Epithelial cell of esophagus (primary cell): ENCODE measurements at regions not wholly inside any gene's neighbourhood (a gene's known extent, or its start where the extent isn't known, plus 50 kb on each side); places are given as distances from the start of the nearest gene placed in this dataset.

Experiments
- DNase-seq: peaks from one replicate; pipeline ENCODE4 v3.0.0; 2010; ENCODE audit warnings: low read depth
- H3K4me3 ChIP-seq: 2 replicates; pipeline ENCODE4 v1.5.1; 2011; ENCODE audit warnings: mild to moderate bottlenecking, low read length, control low read depth
- CTCF ChIP-seq: IDR thresholded peaks from 2 replicates; pipeline ENCODE4 v1.5.1; 2011; ENCODE audit warnings: low read depth, mild to moderate bottlenecking, low read length, control low read depth, inconsistent platforms; ENCODE audit not compliant: insufficient read depth; ENCODE audit errors: missing control alignments

- no peak for DNase-seq
- no peak for TF ChIP-seq CTCF
- H3K4me3 ChIP-seq = no peak overlapping the region
Observed at GRCh38 chr6:92847988-92848387, 571.4 kb downstream of the EPHA7 start.

GRCh38 chr6:92840246-92840930 is 579.0 kb downstream of the EPHA7 start:
- DNase-seq = no peak
- H3K4me3 ChIP-seq = no peak overlapping the region
- no peak for TF ChIP-seq CTCF

- H3K4me3 ChIP-seq = no peak overlapping the region
- no peak for TF ChIP-seq CTCF
- DNase-seq = no peak
Observed at GRCh38 chr6:92828788-92829187, 590.6 kb downstream of the EPHA7 start.

- H3K4me3 ChIP-seq = no peak overlapping the region
- no peak for DNase-seq
- TF ChIP-seq CTCF = no peak
Observed at GRCh38 chr6:92827104-92827503, 592.3 kb downstream of the EPHA7 start.

GRCh38 chr6:92826633-92827032 is 592.7 kb downstream of the EPHA7 start:
- no peak for TF ChIP-seq CTCF
- H3K4me3 ChIP-seq = no peak overlapping the region
- no peak for DNase-seq

GRCh38 chr6:92822222-92822621 is 597.1 kb downstream of the EPHA7 start:
- no peak overlapping the region for H3K4me3 ChIP-seq
- no peak for TF ChIP-seq CTCF
- DNase-seq = no peak

GRCh38 chr6:92820601-92821000 is 598.8 kb downstream of the EPHA7 start:
- no peak for DNase-seq
- no peak for TF ChIP-seq CTCF
- no peak overlapping the region for H3K4me3 ChIP-seq
